ENCODE measurements at regions not wholly inside any gene's neighbourhood (a gene's known extent, or its start where the extent isn't known, plus 50 kb on each side); places are given as distances from the start of the nearest gene placed in this dataset.

GRCh38 chr10:29068302-29068701 lies 220.6 kb upstream of the LYZL1 start:
- TF ChIP-seq CTCF (conservative IDR thresholded peaks at IDR 0.05), result no peak
- no peak for TF ChIP-seq ZFX (IDR thresholded peaks at IDR 0.05)
